ELR (cell line): ENCODE measurements at regions not wholly inside any gene's neighbourhood (a gene's known extent, or its start where the extent isn't known, plus 50 kb on each side); places are given as distances from the start of the nearest gene placed in this dataset.

Experiments
- DNase-seq: peaks from one replicate; pipeline ENCODE4 v3.0.0-alpha.2; 2015; ENCODE audit warnings: low read depth

GRCh38 chr22:47225080-47225930 is 462.9 kb downstream of the TBC1D22A start:
- no peak for DNase-seq
